Neural progenitor cell (in vitro differentiated cells): ENCODE measurements at regions not wholly inside any gene's neighbourhood (a gene's known extent, or its start where the extent isn't known, plus 50 kb on each side); places are given as distances from the start of the nearest gene placed in this dataset.

ENCODE experiments used
- CTCF ChIP-seq: fragments of 200-600 bp; sonication (generic); IDR thresholded peaks from 2 replicates; pipeline ENCODE4 v1.5.1; 2017; ENCODE audit warnings: antibody characterized with exemption, mild to moderate bottlenecking
- EZH2 ChIP-seq: fragments of 200-600 bp; sonication (generic); IDR thresholded peaks from 2 replicates; pipeline ENCODE4 v1.6.1; 2017; ENCODE audit warnings: antibody characterized with exemption, mild to moderate bottlenecking, moderate library complexity

- no peak for TF ChIP-seq CTCF
- TF ChIP-seq EZH2, result no peak
Observed at GRCh38 chr5:35415309-35415708, 185.0 kb upstream of the PRLR start.
